Lower leg skin (tissue), 4 donors: ENCODE measurements at regions not wholly inside any gene's neighbourhood (a gene's known extent, or its start where the extent isn't known, plus 50 kb on each side); places are given as distances from the start of the nearest gene placed in this dataset.

Experiments used
- DNase-seq, 2 donors: peaks; one replicate each; pipeline ENCODE4 v3.0.0-alpha.2; 2019; ENCODE audit warnings: low spot score in 2 of 2
- H3K4me3 ChIP-seq: fragments of 200-600 bp; sonication (generic); 2 replicates; pipeline ENCODE4 v1.5.1; 2017; ENCODE audit warnings: mild to moderate bottlenecking, low read depth; ENCODE audit not compliant: poor library complexity, severe bottlenecking
- POLR2A ChIP-seq, 2 donors: fragments of 450-650 bp; IDR thresholded peaks; one replicate each; pipeline ENCODE4 v1.6.1; 2016 to 2017; ENCODE audit warnings: antibody characterized with exemption in 2 of 2, mild to moderate bottlenecking in 1 of 2, moderate library complexity in 1 of 2
- WGBS, 2 donors: methylation state at CpG; one replicate each; pipeline ENCODE4 v1.1.5; 2018; 5-methylcytosine and 5-hydroxymethylcytosine counted together
- intact Hi-C: fragments of 100-400 bp; cut with DNase I; formaldehyde crosslinking; loops from one replicate; pipeline ENCODE4 v1.15.0; 2023; ENCODE audit warnings: low total_unique reads
- TF ChIP-seq, protein P1 (sequence below), 3 donors: fragments of 450-650 bp; IDR thresholded peaks; one replicate each; pipeline ENCODE4 v1.5.1; 2016; ENCODE audit warnings: antibody characterized with exemption in 3 of 3, mild to moderate bottlenecking in 3 of 3, moderate library complexity in 2 of 3

DNA sequence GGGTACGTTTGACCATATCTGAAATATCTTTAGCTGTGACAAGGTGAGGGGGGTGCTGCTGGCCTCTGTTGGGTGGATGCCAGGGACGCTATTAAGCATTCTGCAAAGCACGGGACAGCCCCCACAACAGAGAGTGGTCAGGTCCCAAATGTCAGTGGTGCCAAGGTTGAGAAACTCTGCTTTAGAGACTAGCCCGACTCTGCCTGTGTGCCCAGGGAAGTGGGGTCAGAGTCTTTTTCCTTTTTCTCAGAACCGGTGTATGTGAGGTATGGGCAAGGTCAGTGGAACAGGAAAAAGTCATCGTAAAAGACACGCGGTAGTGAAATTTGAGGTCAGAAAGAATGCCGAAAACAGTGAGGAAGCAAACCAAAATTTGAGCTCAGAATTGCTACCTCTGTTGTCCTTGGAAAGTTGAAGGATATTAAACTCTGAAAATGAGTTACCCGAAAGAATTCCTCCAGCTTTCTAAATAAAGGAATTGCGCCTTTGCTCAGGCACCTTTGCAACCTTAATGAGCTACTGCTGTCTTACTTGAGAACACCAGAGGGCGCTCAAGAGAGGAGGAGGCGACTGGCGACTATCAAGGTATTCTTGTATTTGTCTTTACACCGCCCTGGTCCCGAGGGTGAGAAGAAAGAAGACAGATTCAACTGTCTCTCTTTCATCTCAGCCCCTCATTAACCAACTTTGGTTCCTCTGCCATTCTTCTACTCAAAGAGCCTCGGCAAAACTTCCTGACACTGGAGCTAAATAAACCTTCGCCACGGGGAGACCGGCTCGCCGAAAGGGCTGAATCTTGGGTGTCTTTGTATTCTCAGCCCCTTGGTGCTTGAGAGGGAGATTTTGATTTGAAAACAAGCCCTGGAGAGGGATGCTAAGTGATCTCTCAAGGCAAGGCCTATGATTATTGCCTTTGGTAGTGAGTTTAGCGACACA is 85.4 kb upstream of the OLIG2 start:
- no peak overlapping the region for H3K4me3 ChIP-seq
- peak in 1 of 2 donors; percentile 64 for DNase-seq
- intact Hi-C loops, result no loop called here
- 59 to 64% methylated on average over 23 of the region's 23 CpGs for WGBS, 2 donors
- no peak for TF ChIP-seq POLR2A (IDR thresholded peaks at IDR 0.05)
- TF ChIP-seq, protein P1, sequence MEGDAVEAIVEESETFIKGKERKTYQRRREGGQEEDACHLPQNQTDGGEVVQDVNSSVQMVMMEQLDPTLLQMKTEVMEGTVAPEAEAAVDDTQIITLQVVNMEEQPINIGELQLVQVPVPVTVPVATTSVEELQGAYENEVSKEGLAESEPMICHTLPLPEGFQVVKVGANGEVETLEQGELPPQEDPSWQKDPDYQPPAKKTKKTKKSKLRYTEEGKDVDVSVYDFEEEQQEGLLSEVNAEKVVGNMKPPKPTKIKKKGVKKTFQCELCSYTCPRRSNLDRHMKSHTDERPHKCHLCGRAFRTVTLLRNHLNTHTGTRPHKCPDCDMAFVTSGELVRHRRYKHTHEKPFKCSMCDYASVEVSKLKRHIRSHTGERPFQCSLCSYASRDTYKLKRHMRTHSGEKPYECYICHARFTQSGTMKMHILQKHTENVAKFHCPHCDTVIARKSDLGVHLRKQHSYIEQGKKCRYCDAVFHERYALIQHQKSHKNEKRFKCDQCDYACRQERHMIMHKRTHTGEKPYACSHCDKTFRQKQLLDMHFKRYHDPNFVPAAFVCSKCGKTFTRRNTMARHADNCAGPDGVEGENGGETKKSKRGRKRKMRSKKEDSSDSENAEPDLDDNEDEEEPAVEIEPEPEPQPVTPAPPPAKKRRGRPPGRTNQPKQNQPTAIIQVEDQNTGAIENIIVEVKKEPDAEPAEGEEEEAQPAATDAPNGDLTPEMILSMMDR (IDR thresholded peaks at IDR 0.05), result no peak

DNA sequence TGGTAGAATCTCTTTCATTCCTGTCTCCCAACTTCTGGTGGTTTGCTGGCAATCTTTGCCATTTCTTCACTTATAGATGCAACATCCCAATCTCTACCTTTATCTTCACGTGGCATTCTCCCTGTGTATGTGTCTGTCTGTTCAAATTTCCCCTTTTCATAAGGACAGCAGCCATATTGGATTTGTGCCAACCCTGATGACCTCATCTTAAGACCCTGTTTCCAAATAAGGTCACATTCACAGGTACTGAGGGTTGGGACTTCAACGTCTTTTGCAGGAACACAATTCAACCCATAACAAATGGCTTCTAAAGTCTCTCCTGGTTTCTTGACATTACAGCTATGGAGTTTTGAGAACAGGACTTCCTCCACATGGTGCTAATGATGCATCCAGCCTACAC is 84.5 kb upstream of the OLIG2 start:
- DNase-seq, result peak in 1 of 2 donors; percentile 5
- intact Hi-C loops, result no loop called here
- H3K4me3 ChIP-seq, result no peak overlapping the region
- WGBS, 2 donors, result 57 to 64% methylated on average over 2 of the region's 2 CpGs
- TF ChIP-seq, protein P1 (IDR thresholded peaks at IDR 0.05), result no peak
- TF ChIP-seq POLR2A (IDR thresholded peaks at IDR 0.05), result no peak

DNA sequence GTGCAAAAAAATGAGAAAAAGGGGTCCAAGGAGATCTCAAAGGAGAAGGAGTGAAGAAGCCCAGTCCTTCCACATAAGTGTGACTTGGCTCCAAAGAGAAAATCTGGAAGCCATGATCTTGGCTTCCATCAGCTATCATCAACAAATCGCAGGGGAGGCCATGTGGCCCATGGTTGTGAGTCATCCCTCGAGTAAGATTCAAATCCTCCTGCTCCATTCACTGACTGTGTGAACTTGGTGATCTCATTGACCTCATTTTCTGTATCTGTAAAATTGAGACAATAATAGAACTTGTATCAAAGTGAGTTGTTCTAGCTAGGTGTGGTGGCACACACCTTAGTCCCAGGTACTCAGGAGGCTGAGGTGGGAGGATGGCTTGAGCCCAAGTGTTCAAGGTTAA is 79.1 kb upstream of the OLIG2 start:
- intact Hi-C loops, result no loop called here
- DNase-seq, result peak in 1 of 2 donors; percentile 10
- WGBS, 2 donors, result 45 to 70% methylated on average over 2 of the region's 2 CpGs
- no peak overlapping the region for H3K4me3 ChIP-seq
- TF ChIP-seq, protein P1 (IDR thresholded peaks at IDR 0.05), result no peak
- no peak for TF ChIP-seq POLR2A (IDR thresholded peaks at IDR 0.05)

DNA sequence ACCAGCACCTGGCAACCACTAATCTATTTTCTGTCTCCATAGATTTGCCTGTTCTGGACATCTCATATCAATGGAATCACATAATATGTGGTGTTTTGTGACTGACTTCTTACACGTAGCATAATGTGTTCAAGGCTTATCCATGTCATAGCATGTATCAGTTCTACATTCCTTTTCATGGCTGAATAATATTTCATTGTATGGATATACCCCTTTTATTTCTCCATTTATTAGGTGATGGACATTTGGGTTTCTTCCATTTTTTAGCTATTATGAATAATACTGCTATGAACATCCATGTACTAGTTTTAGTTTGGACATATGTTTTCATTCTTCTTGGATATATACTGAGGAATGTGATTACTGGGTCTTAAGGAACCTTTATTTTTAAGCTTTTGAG is 78.0 kb upstream of the OLIG2 start:
- H3K4me3 ChIP-seq, result no peak overlapping the region
- DNase-seq, result no peak
- intact Hi-C loops, result no loop called here
- 83 to 90% methylated on average over 1 of the region's 1 CpG for WGBS, 2 donors
- TF ChIP-seq POLR2A (IDR thresholded peaks at IDR 0.05), result no peak

DNA sequence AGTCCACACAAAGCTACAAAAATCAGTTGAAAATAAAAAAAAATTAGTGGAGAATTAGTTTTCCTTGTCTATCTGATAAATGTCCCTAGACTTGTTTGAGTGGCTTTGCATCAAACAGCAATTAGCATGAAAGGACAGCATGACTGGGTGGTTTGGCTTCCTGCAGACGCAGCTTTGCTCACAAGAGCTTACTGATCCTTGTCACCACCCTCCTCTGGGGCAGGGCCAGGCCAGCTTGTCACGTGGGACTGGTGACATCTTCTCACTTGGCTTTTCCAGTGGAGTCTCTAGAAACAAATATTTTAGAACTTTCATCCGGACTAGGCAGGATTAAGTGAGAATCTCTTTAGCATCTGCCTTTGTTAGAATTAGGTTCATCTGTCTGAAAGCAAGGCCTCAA is 76.0 kb upstream of the OLIG2 start:
- TF ChIP-seq POLR2A (IDR thresholded peaks at IDR 0.05), result no peak
- TF ChIP-seq, protein P1 (IDR thresholded peaks at IDR 0.05), result no peak
- no peak overlapping the region for H3K4me3 ChIP-seq
- DNase-seq, result no peak
- intact Hi-C loops, result no loop called here
- WGBS, 2 donors, result 49 to 69% methylated on average over 3 of the region's 3 CpGs

DNA sequence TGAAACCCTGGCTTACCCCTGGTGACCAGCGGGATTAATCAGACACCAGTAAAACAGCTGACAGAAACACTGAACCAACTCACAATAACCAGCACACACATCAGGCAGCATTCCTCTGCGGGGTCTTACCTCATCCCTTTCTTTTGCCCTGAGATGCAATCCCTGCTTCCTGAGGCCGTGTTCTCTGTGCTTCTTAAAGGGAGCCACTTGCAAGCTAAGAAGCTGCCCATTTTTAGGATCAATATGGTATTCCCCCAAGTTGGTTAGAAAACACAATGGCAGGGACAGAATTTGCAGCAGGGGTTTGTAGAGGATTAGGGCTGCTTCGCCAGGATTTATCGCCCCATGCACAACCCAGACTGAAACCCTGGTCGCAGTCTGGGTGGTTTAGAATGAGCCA is 74.7 kb upstream of the OLIG2 start:
- H3K4me3 ChIP-seq, result no peak overlapping the region
- no peak for DNase-seq
- intact Hi-C loops, result no loop called here
- TF ChIP-seq POLR2A (IDR thresholded peaks at IDR 0.05), result no peak
- TF ChIP-seq, protein P1 (IDR thresholded peaks at IDR 0.05), result no peak
- WGBS, 2 donors, result 75 to 78% methylated on average over 6 of the region's 6 CpGs
